Caco-2 (cell line): ENCODE measurements at regions not wholly inside any gene's neighbourhood (a gene's known extent, or its start where the extent isn't known, plus 50 kb on each side); places are given as distances from the start of the nearest gene placed in this dataset.

Experiments
- BruUV-seq: library from RNA; stranded (reverse); fragments of 400-500 nt; replicated peaks from 2 replicates; lab custom pipeline; 2021; lab: Mats Ljungman, UMichigan
- CTCF ChIA-PET: fragments of 300-600 bp; sonication (Branson Sonifier 250); formaldehyde crosslinking; loops from one replicate; lab custom pipeline; 2022; ENCODE audit warnings: antibody characterized with exemption; lab: Charles Lee
- POLR2A ChIA-PET: fragments of 300-600 bp; sonication (Branson Sonifier 250); formaldehyde crosslinking; loops from one replicate; lab custom pipeline; 2022; ENCODE audit warnings: antibody characterized with exemption; lab: Charles Lee
- DNase-seq, 2 experiments: peaks; one replicate each; pipeline versions ENCODE4 v3.0.0 to v3.0.0-alpha.2; 2020 to 2022
- H3K27me3 ChIP-seq: replicated peaks from 2 replicates; pipeline ENCODE4 v1.6.0; 2011; ENCODE audit warnings: low read length; ENCODE audit not compliant: control insufficient read depth, insufficient read depth
- H3K36me3 ChIP-seq: 2 replicates; pipeline ENCODE4 v1.5.1; 2011; ENCODE audit warnings: low read length; ENCODE audit not compliant: control insufficient read depth, insufficient read depth
- H3K4me1 ChIP-seq: fragments of 250-450 bp; sonication (Bioruptor Pico); 2 replicates; pipeline ENCODE4 v1.5.1; 2020; ENCODE audit warnings: mild to moderate bottlenecking
- H3K4me3 ChIP-seq: 2 replicates; pipeline ENCODE4 v1.5.1; 2011; ENCODE audit warnings: low read depth, mild to moderate bottlenecking, control low read depth, low read length
- H3K9me3 ChIP-seq: fragments of 250-450 bp; sonication (Bioruptor Pico); 2 replicates; pipeline ENCODE4 v1.5.1; 2020; ENCODE audit warnings: mild to moderate bottlenecking, moderate library complexity
- H3K27ac Mint-ChIP-seq: one replicate; pipeline ENCODE4 v1.8.0; 2022; ENCODE audit warnings: mixed read lengths; ENCODE audit not compliant: unreplicated experiment
- H3K27me3 Mint-ChIP-seq: one replicate; pipeline ENCODE4 v1.8.0; 2022; ENCODE audit warnings: mixed read lengths; ENCODE audit not compliant: insufficient read depth, unreplicated experiment
- H3K36me3 Mint-ChIP-seq: one replicate; pipeline ENCODE4 v1.8.0; 2022; ENCODE audit warnings: mild to moderate bottlenecking, mixed read lengths; ENCODE audit not compliant: insufficient read depth, unreplicated experiment
- H3K4me1 Mint-ChIP-seq: one replicate; pipeline ENCODE4 v1.8.0; 2022; ENCODE audit warnings: low read depth, mixed read lengths; ENCODE audit not compliant: unreplicated experiment
- H3K4me3 Mint-ChIP-seq: one replicate; pipeline ENCODE4 v1.8.0; 2022; ENCODE audit warnings: mild to moderate bottlenecking, moderate library complexity, mixed read lengths; ENCODE audit not compliant: unreplicated experiment
- H3K9me3 Mint-ChIP-seq: one replicate; pipeline ENCODE4 v1.8.0; 2022; ENCODE audit warnings: mixed read lengths; ENCODE audit not compliant: unreplicated experiment
- CTCF ChIP-seq, 2 experiments: fragments of 200-600 bp in 1 of 2; IDR thresholded peaks; 1 replicate in 1 of 2; 2 replicates in 1 of 2; pipeline versions ENCODE4 v1.5.1 to v1.8.0; 2011 to 2022; ENCODE audit warnings: antibody characterized with exemption in 1 of 2, control low read depth in 1 of 2, inconsistent platforms in 1 of 2, low read depth in 1 of 2, low read length in 1 of 2, mild to moderate bottlenecking in 1 of 2, moderate library complexity in 1 of 2; ENCODE audit not compliant: insufficient read depth in 1 of 2, severe bottlenecking in 1 of 2, unreplicated experiment in 1 of 2
- intact Hi-C: fragments of 100-400 bp; cut with micrococcal nuclease; formaldehyde crosslinking; loops from one replicate; pipeline ENCODE4 v1.10.0; 2022; ENCODE audit not compliant: unreplicated experiment

- H3K9me3 ChIP-seq = no peaks in the 10 kb centered on the region
- Mint-ChIP-seq H3K27ac (no peak overlapping the region), H3K4me1 (no peaks in the 10 kb centered on the region), H3K4me3 (no peak overlapping the region), H3K36me3 (no peaks in the 10 kb centered on the region), H3K9me3 (no peaks in the 10 kb centered on the region), H3K27me3 (peaks cover 15% of the 10 kb centered on the region)
- CTCF ChIA-PET = no interaction called here
- no peaks in the 10 kb centered on the region for H3K4me1 ChIP-seq
- no peaks in the 10 kb centered on the region for H3K27me3 ChIP-seq
- POLR2A ChIA-PET = no interaction called here
- intact Hi-C loops = no loop called here
- no peak for TF ChIP-seq CTCF (IDR thresholded peaks at IDR 0.05; ENCODE audit: insufficient read depth in 1 of 2, low read depth in 1 of 2, low read length in 1 of 2, severe bottlenecking in 1 of 2, unreplicated experiment in 1 of 2)
- H3K36me3 ChIP-seq = no peaks in the 10 kb centered on the region
- no peak overlapping the region for H3K4me3 ChIP-seq
- DNase-seq = no peak
- BruUV-seq = no TSS peak
These were observed 163.4 kb downstream of the PDGFRA start for GRCh38 chr4:54392479-54392878.

GRCh38 chr4:54393243-54393642 is 164.2 kb downstream of the PDGFRA start:
- Mint-ChIP-seq H3K9me3 (no peaks in the 10 kb centered on the region), H3K36me3 (no peaks in the 10 kb centered on the region), H3K4me3 (no peak overlapping the region), H3K27me3 (peaks cover 15% of the 10 kb centered on the region), H3K27ac (no peak overlapping the region), H3K4me1 (no peaks in the 10 kb centered on the region)
- no TSS peak for BruUV-seq
- POLR2A ChIA-PET = no interaction called here
- H3K27me3 ChIP-seq = no peaks in the 10 kb centered on the region
- no peak for TF ChIP-seq CTCF (IDR thresholded peaks at IDR 0.05; ENCODE audit: insufficient read depth in 1 of 2, low read depth in 1 of 2, low read length in 1 of 2, severe bottlenecking in 1 of 2, unreplicated experiment in 1 of 2)
- CTCF ChIA-PET = no interaction called here
- H3K9me3 ChIP-seq = no peaks in the 10 kb centered on the region
- intact Hi-C loops = no loop called here
- H3K4me3 ChIP-seq = no peak overlapping the region
- no peaks in the 10 kb centered on the region for H3K36me3 ChIP-seq
- no peak for DNase-seq
- H3K4me1 ChIP-seq = no peaks in the 10 kb centered on the region

- no TSS peak for BruUV-seq
- Mint-ChIP-seq H3K4me1 (no peaks in the 10 kb centered on the region), H3K27me3 (peaks cover 15% of the 10 kb centered on the region), H3K36me3 (no peaks in the 10 kb centered on the region), H3K27ac (no peak overlapping the region), H3K4me3 (no peak overlapping the region), H3K9me3 (no peaks in the 10 kb centered on the region)
- no peak overlapping the region for H3K4me3 ChIP-seq
- H3K4me1 ChIP-seq = no peaks in the 10 kb centered on the region
- H3K9me3 ChIP-seq = no peaks in the 10 kb centered on the region
- ChIA-PET POLR2A (no interaction called here), CTCF (no interaction called here)
- H3K36me3 ChIP-seq = no peaks in the 10 kb centered on the region
- H3K27me3 ChIP-seq = no peaks in the 10 kb centered on the region
- DNase-seq = no peak
- no peak for TF ChIP-seq CTCF (IDR thresholded peaks at IDR 0.05; ENCODE audit: insufficient read depth in 1 of 2, low read depth in 1 of 2, low read length in 1 of 2, severe bottlenecking in 1 of 2, unreplicated experiment in 1 of 2)
- intact Hi-C loops = no loop called here
These were observed 166.0 kb downstream of the PDGFRA start for GRCh38 chr4:54395013-54395527.
